Thoracic aorta (tissue), 2 donors: ENCODE measurements at regions not wholly inside any gene's neighbourhood (a gene's known extent, or its start where the extent isn't known, plus 50 kb on each side); places are given as distances from the start of the nearest gene placed in this dataset.

Experiments
- ATAC-seq: fragments of 150-250 bp; one replicate; pipeline ENCODE4 v1.8.0; 2017; ENCODE audit warnings: low read depth; ENCODE audit not compliant: insufficient number of reproducible peaks, low FRiP score
- DNase-seq: peaks from one replicate; pipeline ENCODE4 v3.0.0-alpha.2; 2020; ENCODE audit warnings: low spot score
- H3K27ac ChIP-seq, 2 donors: fragments of 200-600 bp; sonication (generic); 1 replicate in 1 of 2; 2 replicates in 1 of 2; pipeline ENCODE4 v1.5.1; 2016; ENCODE audit warnings: mild to moderate bottlenecking in 2 of 2, moderate library complexity in 2 of 2
- H3K27me3 ChIP-seq: fragments of 200-600 bp; sonication (generic); replicated peaks from 2 replicates; pipeline ENCODE4 v1.6.0; 2016; ENCODE audit warnings: mild to moderate bottlenecking; ENCODE audit not compliant: insufficient read depth
- H3K36me3 ChIP-seq: fragments of 200-600 bp; sonication (generic); one replicate; pipeline ENCODE4 v1.5.1; 2016
- H3K4me1 ChIP-seq, 2 donors: fragments of 200-600 bp; sonication (generic); 1 replicate in 1 of 2; 2 replicates in 1 of 2; pipeline versions ENCODE4 v1.5.1 to v1.6.0; 2016; ENCODE audit warnings: low read depth in 2 of 2, mild to moderate bottlenecking in 1 of 2; ENCODE audit not compliant: control insufficient read depth in 1 of 2
- H3K4me3 ChIP-seq: fragments of 200-600 bp; sonication (generic); 2 replicates; pipeline ENCODE4 v1.5.1; 2016; ENCODE audit warnings: mild to moderate bottlenecking
- H3K9me3 ChIP-seq: fragments of 200-600 bp; sonication (generic); 2 replicates; pipeline ENCODE4 v1.5.1; 2016
- TF ChIP-seq, protein P1 (sequence below): fragments of 200-600 bp; sonication (generic); IDR thresholded peaks from one replicate; pipeline ENCODE4 v1.5.1; 2019; ENCODE audit warnings: antibody characterized with exemption

GRCh38 chr4:101660607-101661006, 129.9 kb upstream of the BANK1 start:
- TF ChIP-seq, protein P1, sequence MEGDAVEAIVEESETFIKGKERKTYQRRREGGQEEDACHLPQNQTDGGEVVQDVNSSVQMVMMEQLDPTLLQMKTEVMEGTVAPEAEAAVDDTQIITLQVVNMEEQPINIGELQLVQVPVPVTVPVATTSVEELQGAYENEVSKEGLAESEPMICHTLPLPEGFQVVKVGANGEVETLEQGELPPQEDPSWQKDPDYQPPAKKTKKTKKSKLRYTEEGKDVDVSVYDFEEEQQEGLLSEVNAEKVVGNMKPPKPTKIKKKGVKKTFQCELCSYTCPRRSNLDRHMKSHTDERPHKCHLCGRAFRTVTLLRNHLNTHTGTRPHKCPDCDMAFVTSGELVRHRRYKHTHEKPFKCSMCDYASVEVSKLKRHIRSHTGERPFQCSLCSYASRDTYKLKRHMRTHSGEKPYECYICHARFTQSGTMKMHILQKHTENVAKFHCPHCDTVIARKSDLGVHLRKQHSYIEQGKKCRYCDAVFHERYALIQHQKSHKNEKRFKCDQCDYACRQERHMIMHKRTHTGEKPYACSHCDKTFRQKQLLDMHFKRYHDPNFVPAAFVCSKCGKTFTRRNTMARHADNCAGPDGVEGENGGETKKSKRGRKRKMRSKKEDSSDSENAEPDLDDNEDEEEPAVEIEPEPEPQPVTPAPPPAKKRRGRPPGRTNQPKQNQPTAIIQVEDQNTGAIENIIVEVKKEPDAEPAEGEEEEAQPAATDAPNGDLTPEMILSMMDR, result no peak
- no peak overlapping the region for H3K4me3 ChIP-seq
- no peaks in the 10 kb centered on the region for H3K4me1 ChIP-seq
- no peaks in the 10 kb centered on the region for H3K36me3 ChIP-seq
- no peaks in the 10 kb centered on the region for H3K27me3 ChIP-seq
- H3K9me3 ChIP-seq, result no peaks in the 10 kb centered on the region
- DNase-seq, result no peak
- no peak overlapping the region for H3K27ac ChIP-seq
- ATAC-seq, result no peak

DNA sequence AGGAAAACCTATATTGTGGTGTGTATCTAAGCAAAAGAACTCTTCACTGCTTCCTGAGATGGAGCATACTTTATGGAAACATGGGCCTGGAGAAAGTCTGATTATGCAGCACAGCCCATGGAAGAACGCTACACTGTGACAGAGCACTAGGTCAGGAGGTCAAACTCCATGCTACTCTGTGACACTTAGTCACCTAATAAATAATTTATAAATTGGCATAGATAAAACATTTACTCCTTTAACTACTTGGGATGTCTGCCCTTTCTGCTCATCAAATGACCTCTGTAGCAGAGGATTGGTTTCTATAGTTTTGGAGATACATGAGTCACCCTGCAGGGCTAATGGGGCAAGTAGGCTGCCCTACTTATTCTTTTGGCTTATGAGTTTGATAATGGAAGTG, 134.7 kb upstream of the BANK1 start:
- Histone ChIP-seq H3K36me3 (no peaks in the 10 kb centered on the region), H3K9me3 (no peaks in the 10 kb centered on the region), H3K4me3 (no peak overlapping the region), H3K4me1 (no peaks in the 10 kb centered on the region), H3K27me3 (no peaks in the 10 kb centered on the region), H3K27ac (no peak overlapping the region)
- ATAC-seq, result no peak
- DNase-seq, result no peak
- TF ChIP-seq, protein P1, result no peak

DNA sequence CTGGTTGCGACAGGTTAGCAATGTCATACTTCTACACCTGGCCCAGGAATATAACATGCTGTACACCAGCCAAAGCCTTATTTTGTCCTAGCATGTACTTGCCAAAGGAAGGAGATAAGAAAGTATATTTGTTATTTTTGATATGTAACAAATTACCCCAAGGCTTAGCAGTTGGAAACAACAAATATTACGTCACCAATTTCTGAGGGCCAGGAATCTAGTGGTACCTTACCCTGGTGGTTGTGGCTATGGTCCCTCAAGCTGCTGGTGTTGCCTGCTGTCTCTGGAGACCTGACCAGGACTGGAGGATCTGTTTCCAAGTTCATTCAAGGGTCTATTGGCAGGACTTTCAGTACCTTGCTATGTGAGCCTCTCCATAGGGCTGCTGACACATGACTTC, 135.5 kb upstream of the BANK1 start:
- no peaks in the 10 kb centered on the region for H3K36me3 ChIP-seq
- TF ChIP-seq, protein P1, result no peak

GRCh38 chr4:101651778-101652177, 138.8 kb upstream of the BANK1 start:
- DNase-seq, result no peak
- no peaks in the 10 kb centered on the region for H3K36me3 ChIP-seq
- H3K4me1 ChIP-seq, result no peaks in the 10 kb centered on the region
- H3K9me3 ChIP-seq, result no peaks in the 10 kb centered on the region
- TF ChIP-seq, protein P1, result no peak
- ATAC-seq, result no peak
- no peak overlapping the region for H3K27ac ChIP-seq
- no peak overlapping the region for H3K4me3 ChIP-seq
- H3K27me3 ChIP-seq, result no peaks in the 10 kb centered on the region

More for the DNA sequence above, 135.5 kb upstream of the BANK1 start:
- DNase-seq (no peak), ATAC-seq (no peak)
- H3K9me3 ChIP-seq, result no peaks in the 10 kb centered on the region
- no peak overlapping the region for H3K4me3 ChIP-seq
- no peak overlapping the region for H3K27ac ChIP-seq
- H3K27me3 ChIP-seq, result no peaks in the 10 kb centered on the region
- no peaks in the 10 kb centered on the region for H3K4me1 ChIP-seq

- no peak for ATAC-seq
These were observed 140.6 kb upstream of the BANK1 start for GRCh38 chr4:101649790-101650515.

More at GRCh38 chr4:101649790-101650515, 140.6 kb upstream of the BANK1 start:
- TF ChIP-seq, protein P1, result no peak
- no peaks in the 10 kb centered on the region for H3K27me3 ChIP-seq
- no peaks in the 10 kb centered on the region for H3K9me3 ChIP-seq
- H3K4me3 ChIP-seq, result no peak overlapping the region
- no peaks in the 10 kb centered on the region for H3K36me3 ChIP-seq
- no peaks in the 10 kb centered on the region for H3K4me1 ChIP-seq
- DNase-seq, result no peak
- no peak overlapping the region for H3K27ac ChIP-seq
